ENCODE measurements at regions not wholly inside any gene's neighbourhood (a gene's known extent, or its start where the extent isn't known, plus 50 kb on each side); places are given as distances from the start of the nearest gene placed in this dataset.

GRCh38 chr19:27975419-27976005, 1237.4 kb downstream of the UQCRFS1 start:
- Histone ChIP-seq H3K79me1 (ENCODE audit: insufficient read depth, low read depth, low read length, poor library complexity, severe bottlenecking) (no peaks in the 10 kb centered on the region), H2BK5ac (ENCODE audit: insufficient read length, low read length) (no peak overlapping the region), H2BK12ac (ENCODE audit: insufficient read length, low read depth, low read length) (no peak overlapping the region), H3K56ac (ENCODE audit: insufficient read length, low read depth, low read length) (no peak overlapping the region), H4K5ac (ENCODE audit: insufficient read length, low read depth, low read length) (no peak overlapping the region), H3K23me2 (ENCODE audit: insufficient read length, low read depth, low read length, poor library complexity, severe bottlenecking) (no peaks in the 10 kb centered on the region), H2BK15ac (ENCODE audit: low read depth, low read length) (no peak overlapping the region), H3K27ac (ENCODE audit: insufficient read length, low read depth, low read length) (no peak overlapping the region), H3K4me2 (ENCODE audit: insufficient read depth, insufficient read length, low read length) (no peak overlapping the region), H3T11ph (ENCODE audit: low read length) (no peak overlapping the region), H4K20me1 (ENCODE audit: control insufficient read depth, insufficient read depth, insufficient read length) (no peaks in the 10 kb centered on the region), H4K8ac (replicated peaks; ENCODE audit: insufficient read length, low read depth, low read length) (no peak overlapping the region), H3K4ac (ENCODE audit: low read depth, low read length) (no peak overlapping the region), H3K27me3 (ENCODE audit: insufficient read depth, low read length) (no peaks in the 10 kb centered on the region), H3K9me3 (ENCODE audit: control insufficient read depth, low read depth, low read length) (no peaks in the 10 kb centered on the region), H2BK20ac (ENCODE audit: low read depth, low read length, poor library complexity, severe bottlenecking) (no peak overlapping the region), H2AFZ (ENCODE audit: low read length) (no peak overlapping the region), H3K23ac (ENCODE audit: insufficient read length, low read depth, low read length) (no peak overlapping the region), H4K91ac (ENCODE audit: insufficient read length, low read depth, low read length) (no peak overlapping the region), H3K14ac (ENCODE audit: insufficient read depth, low read length) (no peak overlapping the region), H3K18ac (ENCODE audit: insufficient read length, low read depth, low read length) (no peak overlapping the region), H3K4me1 (ENCODE audit: insufficient read depth, low read length) (no peaks in the 10 kb centered on the region), H2AK5ac (ENCODE audit: insufficient read length, low read length) (no peak overlapping the region), H3K9ac (ENCODE audit: extremely low read depth, insufficient read length, low read length) (no peak overlapping the region), H2BK120ac (ENCODE audit: low read depth, low read length, poor library complexity, severe bottlenecking) (no peak overlapping the region), H3K79me2 (ENCODE audit: insufficient read depth, low read length) (no peaks in the 10 kb centered on the region)
- Mint-ChIP-seq H3K9me3 (no peaks in the 10 kb centered on the region), H3K27me3 (ENCODE audit: low read depth) (no peaks in the 10 kb centered on the region; the same call in 1 of the 2 replicates), H3K36me3 (ENCODE audit: insufficient read depth in 1 of 3, low read depth in 3 of 3) (no peaks in the 10 kb centered on the region), H3K4me3 (no peak overlapping the region), H3K27ac (no peak overlapping the region), H3K4me1 (peaks cover 17 to 18% of the 10 kb centered on the region in 2 experiments)
- WGBS (ENCODE audit: extremely low coverage, insufficient read length, low lambda C conversion rate), result no CpG with 5 or more reads among the region's 5 CpGs
- no peak for DNase-seq
- TF ChIP-seq, protein P1, sequence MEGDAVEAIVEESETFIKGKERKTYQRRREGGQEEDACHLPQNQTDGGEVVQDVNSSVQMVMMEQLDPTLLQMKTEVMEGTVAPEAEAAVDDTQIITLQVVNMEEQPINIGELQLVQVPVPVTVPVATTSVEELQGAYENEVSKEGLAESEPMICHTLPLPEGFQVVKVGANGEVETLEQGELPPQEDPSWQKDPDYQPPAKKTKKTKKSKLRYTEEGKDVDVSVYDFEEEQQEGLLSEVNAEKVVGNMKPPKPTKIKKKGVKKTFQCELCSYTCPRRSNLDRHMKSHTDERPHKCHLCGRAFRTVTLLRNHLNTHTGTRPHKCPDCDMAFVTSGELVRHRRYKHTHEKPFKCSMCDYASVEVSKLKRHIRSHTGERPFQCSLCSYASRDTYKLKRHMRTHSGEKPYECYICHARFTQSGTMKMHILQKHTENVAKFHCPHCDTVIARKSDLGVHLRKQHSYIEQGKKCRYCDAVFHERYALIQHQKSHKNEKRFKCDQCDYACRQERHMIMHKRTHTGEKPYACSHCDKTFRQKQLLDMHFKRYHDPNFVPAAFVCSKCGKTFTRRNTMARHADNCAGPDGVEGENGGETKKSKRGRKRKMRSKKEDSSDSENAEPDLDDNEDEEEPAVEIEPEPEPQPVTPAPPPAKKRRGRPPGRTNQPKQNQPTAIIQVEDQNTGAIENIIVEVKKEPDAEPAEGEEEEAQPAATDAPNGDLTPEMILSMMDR (conservative IDR thresholded peaks at IDR 0.05), result no peak
